Activated B cell treated with CpG ODN at 0.5 μM for 24 hours (primary cell): ENCODE measurements at regions not wholly inside any gene's neighbourhood (a gene's known extent, or its start where the extent isn't known, plus 50 kb on each side); places are given as distances from the start of the nearest gene placed in this dataset.

Experiments
- ATAC-seq: fragments of 200-7000 bp; cut with Tn5 transposase; one replicate; pipeline ENCODE4 v1.10.0; 2021; ENCODE audit warnings: low read depth, mild to moderate bottlenecking, moderate library complexity
- CTCF ChIA-PET: fragments of 350-600 bp; sonication (Branson Sonifier 250); formaldehyde crosslinking; loops from one replicate; lab custom pipeline; 2021; ENCODE audit warnings: antibody characterized with exemption; lab: Charles Lee
- POLR2A ChIA-PET: fragments of 350-600 bp; sonication (Branson Sonifier 250); formaldehyde crosslinking; loops from one replicate; lab custom pipeline; 2021; ENCODE audit warnings: antibody characterized with exemption; lab: Charles Lee
- DNase-seq: peaks from one replicate; pipeline ENCODE4 v3.0.0; 2022
- H3K27ac Mint-ChIP-seq: one replicate; pipeline ENCODE4 v1.8.0; 2020; ENCODE audit warnings: mixed read lengths
- H3K27me3 Mint-ChIP-seq: one replicate; pipeline ENCODE4 v1.8.0; 2021; ENCODE audit warnings: mixed read lengths
- H3K36me3 Mint-ChIP-seq: one replicate; pipeline ENCODE4 v1.8.0; 2021; ENCODE audit warnings: low read depth, mixed read lengths
- H3K4me1 Mint-ChIP-seq: one replicate; pipeline ENCODE4 v1.8.0; 2021; ENCODE audit warnings: mixed read lengths
- H3K4me3 Mint-ChIP-seq: one replicate; pipeline ENCODE4 v1.8.0; 2020; ENCODE audit warnings: mild to moderate bottlenecking, mixed read lengths
- H3K9me3 Mint-ChIP-seq: one replicate; pipeline ENCODE4 v1.8.0; 2020; ENCODE audit warnings: mixed read lengths
- intact Hi-C: fragments of 100-400 bp; cut with micrococcal nuclease; formaldehyde crosslinking; loops from one replicate; pipeline ENCODE4 v1.15.1; 2024
- TF ChIP-seq, protein P1 (sequence below): fragments of 200-600 bp; IDR thresholded peaks from one replicate; pipeline ENCODE4 v1.8.0; 2022; ENCODE audit warnings: antibody characterized with exemption, mild to moderate bottlenecking

DNA sequence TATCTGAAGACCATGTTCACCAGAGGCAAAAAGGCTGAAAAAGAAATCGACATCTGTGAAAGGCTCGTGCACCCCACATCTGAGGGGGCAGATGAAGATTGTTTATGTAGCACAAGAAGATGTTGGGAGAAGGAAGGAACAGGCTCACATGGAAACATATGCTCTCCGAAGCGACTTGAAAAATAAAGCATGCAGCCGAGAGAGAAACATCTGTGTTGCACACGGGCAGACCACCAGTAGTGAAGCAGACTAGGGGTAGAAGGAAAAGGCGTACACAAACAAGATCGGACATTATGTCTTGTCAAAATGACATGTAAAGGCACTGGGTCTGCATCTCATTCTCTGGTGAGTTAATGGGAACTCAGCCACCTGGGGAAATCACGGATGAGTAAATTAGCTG is 356.5 kb downstream of the ZIC4 start:
- POLR2A ChIA-PET: no interaction called here
- H3K36me3 Mint-ChIP-seq: no peaks in the 10 kb centered on the region

DNA sequence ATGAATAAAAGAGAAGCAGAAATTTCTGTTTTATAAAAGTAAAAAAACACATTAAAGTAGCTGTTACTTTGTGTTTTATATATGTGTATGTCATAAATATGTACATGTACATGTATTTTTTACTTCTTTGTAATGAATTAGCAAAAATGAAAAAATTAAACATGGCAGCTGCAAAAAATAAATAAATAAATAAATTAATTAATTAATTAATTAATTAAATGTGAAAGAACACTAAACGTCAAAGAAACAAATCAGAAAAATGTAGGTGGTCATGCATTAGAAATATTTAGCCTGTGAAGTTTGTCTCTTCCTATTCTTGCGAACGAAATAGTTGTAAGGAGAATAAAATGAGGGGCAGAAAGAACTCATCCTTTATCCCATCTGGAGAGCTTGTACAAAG is 357.0 kb downstream of the ZIC4 start:
- no peak for ATAC-seq
- Mint-ChIP-seq H3K4me3 (no peak overlapping the region), H3K9me3 (peaks cover 10% of the 10 kb centered on the region), H3K4me1 (no peaks in the 10 kb centered on the region), H3K27ac (no peak overlapping the region), H3K27me3 (no peaks in the 10 kb centered on the region), H3K36me3 (no peaks in the 10 kb centered on the region)
- CTCF ChIA-PET: no interaction called here
- intact Hi-C loops: no loop called here
- TF ChIP-seq, protein P1, sequence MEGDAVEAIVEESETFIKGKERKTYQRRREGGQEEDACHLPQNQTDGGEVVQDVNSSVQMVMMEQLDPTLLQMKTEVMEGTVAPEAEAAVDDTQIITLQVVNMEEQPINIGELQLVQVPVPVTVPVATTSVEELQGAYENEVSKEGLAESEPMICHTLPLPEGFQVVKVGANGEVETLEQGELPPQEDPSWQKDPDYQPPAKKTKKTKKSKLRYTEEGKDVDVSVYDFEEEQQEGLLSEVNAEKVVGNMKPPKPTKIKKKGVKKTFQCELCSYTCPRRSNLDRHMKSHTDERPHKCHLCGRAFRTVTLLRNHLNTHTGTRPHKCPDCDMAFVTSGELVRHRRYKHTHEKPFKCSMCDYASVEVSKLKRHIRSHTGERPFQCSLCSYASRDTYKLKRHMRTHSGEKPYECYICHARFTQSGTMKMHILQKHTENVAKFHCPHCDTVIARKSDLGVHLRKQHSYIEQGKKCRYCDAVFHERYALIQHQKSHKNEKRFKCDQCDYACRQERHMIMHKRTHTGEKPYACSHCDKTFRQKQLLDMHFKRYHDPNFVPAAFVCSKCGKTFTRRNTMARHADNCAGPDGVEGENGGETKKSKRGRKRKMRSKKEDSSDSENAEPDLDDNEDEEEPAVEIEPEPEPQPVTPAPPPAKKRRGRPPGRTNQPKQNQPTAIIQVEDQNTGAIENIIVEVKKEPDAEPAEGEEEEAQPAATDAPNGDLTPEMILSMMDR: no peak
- no peak for DNase-seq
- POLR2A ChIA-PET: no interaction called here

More for the DNA sequence above, 356.5 kb downstream of the ZIC4 start:
- Mint-ChIP-seq H3K4me1 (no peaks in the 10 kb centered on the region), H3K9me3 (peaks cover 14% of the 10 kb centered on the region), H3K4me3 (no peak overlapping the region), H3K27me3 (no peaks in the 10 kb centered on the region), H3K27ac (no peak overlapping the region)
- intact Hi-C loops: no loop called here
- TF ChIP-seq, protein P1: no peak
- CTCF ChIA-PET: no interaction called here
- no peak for ATAC-seq
- DNase-seq: no peak

DNA sequence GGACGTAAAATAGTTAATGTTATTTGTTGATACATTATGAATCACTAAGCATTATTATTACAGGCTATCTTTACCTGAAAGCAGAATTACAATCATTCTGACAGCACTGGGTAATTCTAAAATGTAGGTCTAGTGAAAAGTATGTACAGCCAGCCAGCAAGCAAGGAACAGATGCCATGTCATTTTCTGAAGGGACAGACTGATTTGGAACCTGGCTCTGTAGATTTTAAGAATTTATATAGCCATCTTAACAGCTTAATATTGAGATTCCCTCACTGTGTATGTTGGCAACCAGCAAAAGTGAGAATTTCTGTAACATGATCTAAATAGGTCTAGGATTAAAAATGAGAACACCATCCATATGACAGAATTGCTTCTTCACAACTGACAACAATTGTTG is 359.4 kb downstream of the ZIC4 start:
- TF ChIP-seq, protein P1: no peak
- Mint-ChIP-seq H3K4me3 (no peak overlapping the region), H3K9me3 (peaks cover 3% of the 10 kb centered on the region), H3K4me1 (no peaks in the 10 kb centered on the region), H3K27me3 (no peaks in the 10 kb centered on the region), H3K36me3 (no peaks in the 10 kb centered on the region), H3K27ac (no peak overlapping the region)
- no peak for ATAC-seq
- ChIA-PET POLR2A (no interaction called here), CTCF (no interaction called here)
- intact Hi-C loops: no loop called here
- DNase-seq: no peak

DNA sequence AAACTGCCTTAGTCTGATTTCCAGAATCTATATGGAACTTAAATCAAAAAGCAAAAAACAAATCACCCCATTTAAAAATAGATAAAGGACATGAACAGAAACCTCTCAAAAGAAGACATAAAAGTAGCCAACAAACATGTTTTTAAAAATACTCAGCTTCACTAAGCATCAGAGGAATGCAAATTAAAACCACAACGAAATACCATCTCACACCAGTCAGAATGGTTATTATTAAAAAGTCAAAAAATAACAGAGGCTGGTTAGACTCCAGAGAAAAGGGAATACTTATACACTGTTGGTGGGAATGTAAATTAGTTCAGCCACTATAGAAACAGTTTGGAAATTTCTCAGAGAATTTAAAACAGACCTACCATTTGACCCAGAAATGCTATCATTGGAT is 367.9 kb downstream of the ZIC4 start:
- POLR2A ChIA-PET: no interaction called here

DNA sequence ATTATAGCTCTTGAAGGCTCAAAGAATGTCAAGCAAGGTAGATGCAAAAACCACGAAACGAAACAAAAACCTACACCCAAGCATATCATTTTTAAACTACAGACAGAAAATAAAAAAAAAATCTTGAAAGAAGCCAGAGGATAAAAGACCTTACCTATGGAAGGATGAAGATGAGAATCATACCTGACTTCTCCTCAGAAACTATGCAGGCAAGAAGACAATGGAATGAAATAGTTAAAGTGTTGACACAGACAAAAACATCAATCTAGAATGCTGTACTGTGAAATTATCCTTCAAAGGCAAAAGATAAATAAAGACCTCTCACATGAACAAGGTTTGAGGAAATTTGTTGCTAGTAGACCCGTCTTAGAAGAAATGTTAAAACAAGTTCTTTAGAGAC is 372.0 kb downstream of the ZIC4 start:
- DNase-seq: no peak
- Mint-ChIP-seq H3K27ac (no peak overlapping the region), H3K9me3 (peaks cover 9% of the 10 kb centered on the region), H3K36me3 (no peaks in the 10 kb centered on the region), H3K27me3 (no peaks in the 10 kb centered on the region), H3K4me3 (no peak overlapping the region), H3K4me1 (no peaks in the 10 kb centered on the region)
- no peak for ATAC-seq
- POLR2A ChIA-PET: no interaction called here
- CTCF ChIA-PET: no interaction called here
- TF ChIP-seq, protein P1: no peak
- intact Hi-C loops: no loop called here

More for the DNA sequence above, 367.9 kb downstream of the ZIC4 start:
- DNase-seq (no peak), ATAC-seq (no peak)
- Mint-ChIP-seq H3K36me3 (no peaks in the 10 kb centered on the region), H3K4me1 (no peaks in the 10 kb centered on the region), H3K4me3 (no peak overlapping the region), H3K9me3 (peaks cover 9% of the 10 kb centered on the region), H3K27me3 (no peaks in the 10 kb centered on the region), H3K27ac (no peak overlapping the region)
- CTCF ChIA-PET: no interaction called here
- intact Hi-C loops: no loop called here
- TF ChIP-seq, protein P1: no peak
